Neural cell (in vitro differentiated cells): ENCODE measurements at regions not wholly inside any gene's neighbourhood (a gene's known extent, or its start where the extent isn't known, plus 50 kb on each side); places are given as distances from the start of the nearest gene placed in this dataset.

Source experiments
- H2AFZ ChIP-seq: fragments of 200-600, 300-800 bp; sonication (generic), shearing (Covaris generic); 2 replicates; pipeline ENCODE4 v1.6.0; 2014; ENCODE audit warnings: low read depth, mild to moderate bottlenecking, antibody characterized with exemption, low read length, moderate library complexity
- H3F3A ChIP-seq: fragments of 200-600 bp; shearing (Covaris generic); 2 replicates; pipeline ENCODE4 v1.6.1; 2016; ENCODE audit warnings: mild to moderate bottlenecking, moderate library complexity, mixed read lengths, antibody characterized with exemption, low read length; ENCODE audit not compliant: insufficient read depth, poor library complexity, severe bottlenecking
- H3K27ac ChIP-seq: fragments of 200-600, 300-800 bp; sonication (generic), shearing (Covaris generic); 2 replicates; pipeline ENCODE4 v1.5.1; 2014; ENCODE audit warnings: mild to moderate bottlenecking, low read length, moderate library complexity
- H3K27me3 ChIP-seq: fragments of 300-800, 200-600 bp; sonication (generic), shearing (Covaris generic); 2 replicates; pipeline ENCODE4 v1.6.0; 2014; ENCODE audit warnings: mild to moderate bottlenecking, low read depth, low read length, moderate library complexity; ENCODE audit not compliant: insufficient read depth
- H3K36me3 ChIP-seq: fragments of 300-800, 200-600 bp; sonication (generic), shearing (Covaris generic); 2 replicates; pipeline ENCODE4 v1.5.1; 2014; ENCODE audit warnings: mild to moderate bottlenecking, antibody characterized with exemption, low read length, moderate library complexity; ENCODE audit not compliant: insufficient read depth
- H3K4me2 ChIP-seq: fragments of 300-800, 200-600 bp; sonication (generic), shearing (Covaris generic); 2 replicates; pipeline ENCODE4 v1.6.0; 2014; ENCODE audit warnings: mild to moderate bottlenecking, low read length
- H3K4me3 ChIP-seq: fragments of 300-800, 200-600 bp; sonication (generic), shearing (Covaris generic); 2 replicates; pipeline ENCODE4 v1.5.1; 2014; ENCODE audit warnings: mild to moderate bottlenecking, low read length, moderate library complexity
- H3K79me2 ChIP-seq: fragments of 200-600 bp; shearing (Covaris generic); replicated peaks from 2 replicates; pipeline ENCODE4 v1.6.0; 2014; ENCODE audit warnings: mild to moderate bottlenecking, low read length, moderate library complexity; ENCODE audit not compliant: insufficient read depth
- H3K9ac ChIP-seq: fragments of 300-800, 200-600 bp; sonication (generic), shearing (Covaris generic); 2 replicates; pipeline ENCODE4 v1.6.1; 2016; ENCODE audit warnings: mild to moderate bottlenecking, low read length, mixed read lengths
- H3K9me2 ChIP-seq: fragments of 200-600 bp; shearing (Covaris generic); 2 replicates; pipeline ENCODE4 v1.6.1; 2016; ENCODE audit warnings: mild to moderate bottlenecking, low read length, mixed read lengths; ENCODE audit not compliant: insufficient read depth
- H3K9me3 ChIP-seq: fragments of 200-600, 300-800 bp; sonication (generic), shearing (Covaris generic); 2 replicates; pipeline ENCODE4 v1.6.1; 2016; ENCODE audit warnings: mild to moderate bottlenecking, mixed run types, low read length, moderate library complexity, mixed read lengths
- H4K20me1 ChIP-seq: fragments of 200-600 bp; shearing (Covaris generic); 2 replicates; pipeline ENCODE4 v1.6.1; 2016; ENCODE audit warnings: mild to moderate bottlenecking, mixed run types; ENCODE audit not compliant: insufficient read depth
- CTCF ChIP-seq: fragments of 450-650 bp; IDR thresholded peaks from 2 replicates; pipeline ENCODE4 v1.5.1; 2014; ENCODE audit warnings: antibody characterized with exemption, mild to moderate bottlenecking, moderate library complexity; ENCODE audit not compliant: poor library complexity, severe bottlenecking
- EP300 ChIP-seq: fragments of 450-650 bp; conservative IDR thresholded peaks from 2 replicates; pipeline ENCODE4 v1.6.1; 2014; ENCODE audit warnings: antibody characterized with exemption, mild to moderate bottlenecking, moderate library complexity; ENCODE audit not compliant: poor library complexity, severe bottlenecking
- EZH2 ChIP-seq: fragments of 200-600, 300-800 bp; shearing (Covaris generic), sonication (generic); IDR thresholded peaks from 2 replicates; pipeline ENCODE4 v1.6.1; 2014; ENCODE audit warnings: antibody characterized with exemption, low read length, borderline replicate concordance, mild to moderate bottlenecking; ENCODE audit not compliant: insufficient read depth, poor library complexity, severe bottlenecking
- MXI1 ChIP-seq: fragments of 450-650 bp; conservative IDR thresholded peaks from 2 replicates; pipeline ENCODE4 v1.6.1; 2014; ENCODE audit warnings: antibody characterized with exemption, mild to moderate bottlenecking; ENCODE audit not compliant: poor library complexity, severe bottlenecking
- POLR2AphosphoS5 ChIP-seq: IDR thresholded peaks from 2 replicates; pipeline ENCODE4 v1.6.1; 2012
- RAD21 ChIP-seq: fragments of 450-650 bp; conservative IDR thresholded peaks from 2 replicates; pipeline ENCODE4 v1.6.1; 2014; ENCODE audit warnings: antibody characterized with exemption, mild to moderate bottlenecking, moderate library complexity
- REST ChIP-seq: IDR thresholded peaks from 2 replicates; pipeline ENCODE4 v1.6.1; 2012; ENCODE audit warnings: borderline replicate concordance
- SMC3 ChIP-seq: fragments of 450-650 bp; conservative IDR thresholded peaks from 2 replicates; pipeline ENCODE4 v1.6.1; 2014; ENCODE audit warnings: antibody characterized with exemption, mild to moderate bottlenecking, moderate library complexity; ENCODE audit not compliant: poor library complexity
- TAF1 ChIP-seq: IDR thresholded peaks from 2 replicates; pipeline ENCODE4 v1.6.1; 2012; ENCODE audit warnings: low read depth

GRCh38 chr12:47314996-47315395 is 235.2 kb upstream of the AMIGO2 start:
- H3K79me2 ChIP-seq, result no peaks in the 10 kb centered on the region
- no peak overlapping the region for H3K4me3 ChIP-seq
- no peaks in the 10 kb centered on the region for H3K27me3 ChIP-seq
- no peaks in the 10 kb centered on the region for H3K9me3 ChIP-seq
- H3K27ac ChIP-seq, result no peak overlapping the region
- TF ChIP-seq TAF1, result no peak
- no peak for TF ChIP-seq MXI1
- TF ChIP-seq RAD21, result no peak
- no peak for TF ChIP-seq EZH2
- TF ChIP-seq SMC3, result no peak
- TF ChIP-seq REST, result no peak
- TF ChIP-seq EP300, result no peak
- no peak for TF ChIP-seq CTCF
- no peak for TF ChIP-seq POLR2AphosphoS5
- H3K4me2 ChIP-seq, result no peak overlapping the region
- H3K36me3 ChIP-seq, result no peaks in the 10 kb centered on the region
- H2AFZ ChIP-seq, result no peak overlapping the region
- H3F3A ChIP-seq, result no peaks in the 10 kb centered on the region
- no peak overlapping the region for H3K9ac ChIP-seq
- no peaks in the 10 kb centered on the region for H3K9me2 ChIP-seq
- H4K20me1 ChIP-seq, result no peaks in the 10 kb centered on the region

- Histone ChIP-seq H2AFZ (no peak overlapping the region), H4K20me1 (no peaks in the 10 kb centered on the region), H3K79me2 (no peaks in the 10 kb centered on the region), H3K36me3 (no peaks in the 10 kb centered on the region), H3K27me3 (no peaks in the 10 kb centered on the region), H3K27ac (no peak overlapping the region), H3K9me3 (no peaks in the 10 kb centered on the region), H3K9ac (no peak overlapping the region), H3K4me2 (no peak overlapping the region), H3F3A (no peaks in the 10 kb centered on the region), H3K9me2 (no peaks in the 10 kb centered on the region), H3K4me3 (no peak overlapping the region)
- no peak for TF ChIP-seq REST
- TF ChIP-seq SMC3, result no peak
- no peak for TF ChIP-seq POLR2AphosphoS5
- no peak for TF ChIP-seq TAF1
- TF ChIP-seq MXI1, result no peak
- TF ChIP-seq EZH2, result no peak
Observed at GRCh38 chr12:47312808-47313426, 233.2 kb upstream of the AMIGO2 start.
